Thyroid gland (tissue), 4 donors: ENCODE measurements at regions not wholly inside any gene's neighbourhood (a gene's known extent, or its start where the extent isn't known, plus 50 kb on each side); places are given as distances from the start of the nearest gene placed in this dataset.

ENCODE experiments used
- CTCF ChIP-seq, 6 experiments: fragments of 200-600 bp in 3 of 6; fragments of 450-650 bp in 3 of 6; sonication (generic) in 3 of 6; IDR thresholded peaks; one replicate each; pipeline ENCODE4 v1.5.1; 2016 to 2019; ENCODE audit warnings: antibody characterized with exemption in 6 of 6, mild to moderate bottlenecking in 2 of 6, inconsistent platforms in 1 of 6, moderate library complexity in 1 of 6
- POLR2A ChIP-seq, 2 donors: fragments of 450-650 bp; IDR thresholded peaks; one replicate each; pipeline ENCODE4 v1.6.1; 2017; ENCODE audit warnings: antibody characterized with exemption in 2 of 2, mild to moderate bottlenecking in 2 of 2, moderate library complexity in 1 of 2

- TF ChIP-seq POLR2A (IDR thresholded peaks at IDR 0.05) (no peak), CTCF (IDR thresholded peaks at IDR 0.05) (no peak)
Measured at GRCh38 chr12:87047691-87048090, 791.5 kb upstream of the MGAT4C start.
